IMR-90 (cell line): ENCODE measurements at regions not wholly inside any gene's neighbourhood (a gene's known extent, or its start where the extent isn't known, plus 50 kb on each side); places are given as distances from the start of the nearest gene placed in this dataset.

Experiments used
- CEBPB ChIP-seq: IDR thresholded peaks from 2 replicates; pipeline ENCODE4 v1.6.1; 2012; ENCODE audit warnings: low read depth, low read length, improper control_type of control experiment
- FOS ChIP-seq: fragments of 150-350 bp; IDR thresholded peaks from 2 replicates; pipeline ENCODE4 v1.6.1; 2016; ENCODE audit warnings: low read depth, low read length
- POLR2A ChIP-seq: IDR thresholded peaks from 2 replicates; pipeline ENCODE4 v1.6.1; 2012; ENCODE audit warnings: mild to moderate bottlenecking, low read depth, low read length
- RFX5 ChIP-seq: IDR thresholded peaks from 2 replicates; pipeline ENCODE4 v1.8.0; 2012; ENCODE audit warnings: low read depth, mild to moderate bottlenecking, low read length, moderate library complexity
- SMC3 ChIP-seq: fragments of 150-350 bp; IDR thresholded peaks from 2 replicates; pipeline ENCODE4 v1.6.1; 2016; ENCODE audit warnings: low read depth, mild to moderate bottlenecking, antibody characterized with exemption, low read length, moderate library complexity
- TF ChIP-seq, protein P1 (sequence below): conservative IDR thresholded peaks from 2 replicates; pipeline ENCODE4 v1.5.1; 2012; ENCODE audit warnings: mild to moderate bottlenecking, low read depth, low read length, improper control_type of control experiment
- TF ChIP-seq, protein P2 (sequence below): fragments of 150-350 bp; IDR thresholded peaks from 2 replicates; pipeline ENCODE4 v1.6.1; 2016; ENCODE audit warnings: low read depth, mild to moderate bottlenecking, low read length, moderate library complexity, borderline replicate concordance

DNA sequence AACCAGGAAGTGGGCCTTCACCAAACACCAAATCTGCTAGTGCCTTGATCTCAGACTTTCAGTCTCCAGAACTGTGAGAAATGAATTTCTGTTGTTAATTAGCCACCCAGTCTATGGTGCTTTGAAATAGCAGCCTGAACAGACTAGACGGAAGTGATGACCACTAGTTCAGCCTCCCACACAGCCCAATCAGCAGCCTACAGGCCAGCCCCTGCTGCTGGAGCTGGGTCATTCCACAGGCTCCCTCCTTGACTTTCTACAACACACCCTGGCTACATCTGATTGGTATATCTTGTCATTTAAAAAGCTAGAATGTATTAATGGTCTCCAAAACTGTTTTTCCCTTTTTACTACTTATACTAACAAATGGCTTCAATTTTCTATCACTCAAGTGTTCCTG lies 277.2 kb upstream of the TAC1 start:
- TF ChIP-seq, protein P1, sequence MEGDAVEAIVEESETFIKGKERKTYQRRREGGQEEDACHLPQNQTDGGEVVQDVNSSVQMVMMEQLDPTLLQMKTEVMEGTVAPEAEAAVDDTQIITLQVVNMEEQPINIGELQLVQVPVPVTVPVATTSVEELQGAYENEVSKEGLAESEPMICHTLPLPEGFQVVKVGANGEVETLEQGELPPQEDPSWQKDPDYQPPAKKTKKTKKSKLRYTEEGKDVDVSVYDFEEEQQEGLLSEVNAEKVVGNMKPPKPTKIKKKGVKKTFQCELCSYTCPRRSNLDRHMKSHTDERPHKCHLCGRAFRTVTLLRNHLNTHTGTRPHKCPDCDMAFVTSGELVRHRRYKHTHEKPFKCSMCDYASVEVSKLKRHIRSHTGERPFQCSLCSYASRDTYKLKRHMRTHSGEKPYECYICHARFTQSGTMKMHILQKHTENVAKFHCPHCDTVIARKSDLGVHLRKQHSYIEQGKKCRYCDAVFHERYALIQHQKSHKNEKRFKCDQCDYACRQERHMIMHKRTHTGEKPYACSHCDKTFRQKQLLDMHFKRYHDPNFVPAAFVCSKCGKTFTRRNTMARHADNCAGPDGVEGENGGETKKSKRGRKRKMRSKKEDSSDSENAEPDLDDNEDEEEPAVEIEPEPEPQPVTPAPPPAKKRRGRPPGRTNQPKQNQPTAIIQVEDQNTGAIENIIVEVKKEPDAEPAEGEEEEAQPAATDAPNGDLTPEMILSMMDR, result no peak
- no peak for TF ChIP-seq FOS
- no peak for TF ChIP-seq RFX5
- TF ChIP-seq SMC3, result no peak
- TF ChIP-seq POLR2A, result no peak
- TF ChIP-seq CEBPB, result no peak
- TF ChIP-seq, protein P2, sequence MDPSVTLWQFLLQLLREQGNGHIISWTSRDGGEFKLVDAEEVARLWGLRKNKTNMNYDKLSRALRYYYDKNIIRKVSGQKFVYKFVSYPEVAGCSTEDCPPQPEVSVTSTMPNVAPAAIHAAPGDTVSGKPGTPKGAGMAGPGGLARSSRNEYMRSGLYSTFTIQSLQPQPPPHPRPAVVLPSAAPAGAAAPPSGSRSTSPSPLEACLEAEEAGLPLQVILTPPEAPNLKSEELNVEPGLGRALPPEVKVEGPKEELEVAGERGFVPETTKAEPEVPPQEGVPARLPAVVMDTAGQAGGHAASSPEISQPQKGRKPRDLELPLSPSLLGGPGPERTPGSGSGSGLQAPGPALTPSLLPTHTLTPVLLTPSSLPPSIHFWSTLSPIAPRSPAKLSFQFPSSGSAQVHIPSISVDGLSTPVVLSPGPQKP, result no peak
